Mesenchymal stem cell (in vitro differentiated cells and primary cell): ENCODE measurements at regions not wholly inside any gene's neighbourhood (a gene's known extent, or its start where the extent isn't known, plus 50 kb on each side); places are given as distances from the start of the nearest gene placed in this dataset.
A peak's percentile ranks its signal among the peaks of the same experiment; 100 is the strongest.

Experiments
- DNase-seq: peaks from one replicate; pipeline ENCODE4 v3.0.0-alpha.2; 2013
- H2AFZ ChIP-seq: one replicate; pipeline ENCODE4 v1.6.1; 2013; ENCODE audit warnings: low read depth, mild to moderate bottlenecking, control low read depth, inconsistent platforms, low read length, moderate library complexity
- H2AK5ac ChIP-seq: 2 replicates; pipeline ENCODE4 v1.6.1; 2013; ENCODE audit warnings: low read length, moderate library complexity, mild to moderate bottlenecking, inconsistent platforms; ENCODE audit not compliant: severe bottlenecking
- H2BK120ac ChIP-seq: one replicate; pipeline ENCODE4 v1.6.1; 2013; ENCODE audit warnings: low read depth, mild to moderate bottlenecking, inconsistent platforms, low read length, moderate library complexity
- H2BK12ac ChIP-seq, 2 experiments: one replicate each; pipeline ENCODE4 v1.6.1; 2013; ENCODE audit warnings: inconsistent platforms in 2 of 2, low read length in 2 of 2, mild to moderate bottlenecking in 2 of 2, moderate library complexity in 2 of 2, control low read depth in 1 of 2
- H2BK15ac ChIP-seq: one replicate; pipeline ENCODE4 v1.6.1; 2013; ENCODE audit warnings: mild to moderate bottlenecking, low read depth, inconsistent platforms; ENCODE audit not compliant: poor library complexity, severe bottlenecking
- H2BK5ac ChIP-seq: 2 replicates; pipeline ENCODE4 v1.6.1; 2013; ENCODE audit warnings: low read depth, mild to moderate bottlenecking, low read length, control low read depth, inconsistent platforms; ENCODE audit not compliant: poor library complexity, severe bottlenecking
- H3K14ac ChIP-seq, 2 experiments: one replicate each; pipeline ENCODE4 v1.6.1; 2013; ENCODE audit warnings: inconsistent platforms in 2 of 2, low read length in 2 of 2, control low read depth in 1 of 2, mild to moderate bottlenecking in 1 of 2, moderate library complexity in 1 of 2
- H3K18ac ChIP-seq, 2 experiments: one replicate each; pipeline ENCODE4 v1.6.1; 2013; ENCODE audit warnings: inconsistent platforms in 2 of 2, low read length in 2 of 2, control low read depth in 1 of 2, low read depth in 1 of 2, mild to moderate bottlenecking in 1 of 2
- H3K23ac ChIP-seq, 2 experiments: one replicate each; pipeline ENCODE4 v1.6.1; 2013; ENCODE audit warnings: inconsistent platforms in 2 of 2, low read length in 2 of 2, mild to moderate bottlenecking in 2 of 2, moderate library complexity in 2 of 2, control low read depth in 1 of 2
- H3K27ac ChIP-seq: 2 replicates; pipeline ENCODE4 v1.5.1; 2013; ENCODE audit warnings: mild to moderate bottlenecking, moderate library complexity, low read length, control low read depth, inconsistent platforms; ENCODE audit not compliant: poor library complexity, severe bottlenecking
- H3K27me3 ChIP-seq, 2 experiments: 2 replicates each; pipeline versions ENCODE4 v1.6.1 to v1.7.0; 2013; ENCODE audit warnings: low read length in 2 of 2, mild to moderate bottlenecking in 2 of 2, moderate library complexity in 2 of 2, control low read depth in 1 of 2, inconsistent platforms in 1 of 2; ENCODE audit not compliant: control insufficient read depth in 1 of 2, insufficient read depth in 1 of 2
- H3K36me3 ChIP-seq, 2 experiments: 2 replicates each; pipeline versions ENCODE4 v1.6.1 to v1.7.0; 2013; ENCODE audit warnings: low read length in 2 of 2, control low read depth in 1 of 2, inconsistent platforms in 1 of 2, low read depth in 1 of 2, mild to moderate bottlenecking in 1 of 2; ENCODE audit not compliant: insufficient read depth in 2 of 2, control insufficient read depth in 1 of 2
- H3K4ac ChIP-seq, 2 experiments: one replicate each; pipeline ENCODE4 v1.6.1; 2013; ENCODE audit warnings: inconsistent platforms in 2 of 2, low read length in 2 of 2, mild to moderate bottlenecking in 2 of 2, moderate library complexity in 2 of 2, control low read depth in 1 of 2, low read depth in 1 of 2
- H3K4me1 ChIP-seq: 2 replicates; pipeline ENCODE4 v1.6.1; 2013; ENCODE audit warnings: low read depth, low read length, control low read depth; ENCODE audit not compliant: control insufficient read depth, insufficient read depth
- H3K4me2 ChIP-seq: 2 replicates; pipeline ENCODE4 v1.6.1; 2013; ENCODE audit warnings: low read length, mild to moderate bottlenecking, inconsistent platforms; ENCODE audit not compliant: poor library complexity, severe bottlenecking
- H3K4me3 ChIP-seq, 2 experiments: 2 replicates each; pipeline versions ENCODE4 v1.5.1 to v1.7.0; 2013; ENCODE audit warnings: low read length in 2 of 2, mild to moderate bottlenecking in 2 of 2, control low read depth in 1 of 2, low read depth in 1 of 2; ENCODE audit not compliant: insufficient read depth in 1 of 2
- H3K79me1 ChIP-seq: replicated peaks from 2 replicates; pipeline ENCODE4 v1.6.1; 2013; ENCODE audit warnings: mild to moderate bottlenecking, control low read depth, low read length, inconsistent platforms; ENCODE audit not compliant: poor library complexity, severe bottlenecking
- H3K9ac ChIP-seq: 2 replicates; pipeline ENCODE4 v1.7.0; 2013; ENCODE audit warnings: mild to moderate bottlenecking, low read length, moderate library complexity
- H3K9me3 ChIP-seq: 2 replicates; pipeline ENCODE4 v1.7.0; 2013; ENCODE audit warnings: mild to moderate bottlenecking, low read length; ENCODE audit not compliant: control insufficient read depth
- H4K8ac ChIP-seq: one replicate; pipeline ENCODE4 v1.6.1; 2013; ENCODE audit warnings: inconsistent platforms, mild to moderate bottlenecking, low read length, moderate library complexity
- H4K91ac ChIP-seq: one replicate; pipeline ENCODE4 v1.6.1; 2013; ENCODE audit warnings: mild to moderate bottlenecking, low read length, inconsistent platforms
- WGBS: methylation state at CpG from one replicate; pipeline ENCODE4 v1.1.7; 2013; ENCODE audit warnings: mixed read lengths; 5-methylcytosine and 5-hydroxymethylcytosine counted together

GRCh38 chr5:125560476-125561225, 814.2 kb upstream of the ZNF608 start:
- Histone ChIP-seq H2BK120ac (no peak overlapping the region), H3K14ac (peak overlapping the region in 1 of 2 experiments; percentile 19), H3K23ac (no peak overlapping the region), H3K36me3 (no peaks in the 10 kb centered on the region), H3K4ac (peak overlapping the region; percentile 9 to 60), H4K91ac (no peak overlapping the region), H3K27me3 (no peaks in the 10 kb centered on the region), H2AFZ (no peak overlapping the region), H3K4me2 (no peak overlapping the region), H2BK15ac (no peak overlapping the region), H3K79me1 (no peaks in the 10 kb centered on the region), H3K4me3 (no peak overlapping the region), H3K9me3 (no peaks in the 10 kb centered on the region), H2AK5ac (no peak overlapping the region), H2BK5ac (no peak overlapping the region), H4K8ac (no peak overlapping the region), H2BK12ac (peak overlapping the region; percentile 33 to 59), H3K4me1 (peaks cover 2% of the 10 kb centered on the region), H3K9ac (peak overlapping the region; percentile 8), H3K18ac (peak overlapping the region; percentile 2 to 40), H3K27ac (no peak overlapping the region)
- DNase-seq: peak; percentile 28
- 69% methylated on average over 4 of the region's 4 CpGs for WGBS

GRCh38 chr5:125564317-125564975, 818.0 kb upstream of the ZNF608 start:
- Histone ChIP-seq H2AFZ (no peak overlapping the region), H3K4me2 (no peak overlapping the region), H4K8ac (no peak overlapping the region), H3K23ac (no peak overlapping the region), H2BK120ac (no peak overlapping the region), H2BK15ac (no peak overlapping the region), H3K14ac (no peak overlapping the region), H3K36me3 (no peaks in the 10 kb centered on the region), H3K4me3 (no peak overlapping the region), H2AK5ac (no peak overlapping the region), H3K9me3 (no peaks in the 10 kb centered on the region), H3K79me1 (no peaks in the 10 kb centered on the region), H3K27me3 (no peaks in the 10 kb centered on the region), H3K4me1 (peaks cover 2% of the 10 kb centered on the region), H3K4ac (no peak overlapping the region), H4K91ac (no peak overlapping the region), H3K9ac (no peak overlapping the region), H2BK12ac (peak overlapping the region in 1 of 2 experiments; percentile 66), H3K27ac (no peak overlapping the region), H3K18ac (no peak overlapping the region), H2BK5ac (no peak overlapping the region)
- 90% methylated on average over 5 of the region's 5 CpGs for WGBS
- DNase-seq: no peak

- Histone ChIP-seq H3K18ac (peak overlapping the region; percentile 11 to 48), H4K8ac (no peak overlapping the region), H3K27me3 (no peaks in the 10 kb centered on the region), H2BK120ac (no peak overlapping the region), H2BK12ac (peak overlapping the region in 1 of 2 experiments; percentile 72), H3K14ac (no peak overlapping the region), H3K4me1 (peaks cover 3% of the 10 kb centered on the region), H3K9me3 (no peaks in the 10 kb centered on the region), H3K36me3 (no peaks in the 10 kb centered on the region), H4K91ac (no peak overlapping the region), H3K79me1 (no peaks in the 10 kb centered on the region), H3K4ac (peak overlapping the region in 1 of 2 experiments; percentile 51), H3K4me3 (no peak overlapping the region), H3K9ac (no peak overlapping the region), H2AFZ (no peak overlapping the region), H2BK15ac (no peak overlapping the region), H3K4me2 (no peak overlapping the region), H2AK5ac (no peak overlapping the region), H3K27ac (no peak overlapping the region), H3K23ac (no peak overlapping the region), H2BK5ac (no peak overlapping the region)
- WGBS: 81% methylated on average over 7 of the region's 9 CpGs
- DNase-seq: no peak
These were observed 828.1 kb upstream of the ZNF608 start for GRCh38 chr5:125574491-125575044.

- Histone ChIP-seq H2BK120ac (no peak overlapping the region), H4K91ac (no peak overlapping the region), H3K23ac (no peak overlapping the region), H2AK5ac (no peak overlapping the region), H2AFZ (no peak overlapping the region), H3K9ac (no peak overlapping the region), H3K36me3 (no peaks in the 10 kb centered on the region), H3K14ac (no peak overlapping the region), H2BK12ac (peak overlapping the region in 1 of 2 experiments; percentile 77), H3K27me3 (no peaks in the 10 kb centered on the region), H3K9me3 (no peaks in the 10 kb centered on the region), H3K79me1 (no peaks in the 10 kb centered on the region), H3K4me2 (peak overlapping the region; percentile 23), H3K4me1 (peaks cover 3% of the 10 kb centered on the region), H3K4ac (peak overlapping the region in 1 of 2 experiments; percentile 87), H4K8ac (peak overlapping the region; percentile 54), H2BK5ac (no peak overlapping the region), H3K27ac (no peak overlapping the region), H3K4me3 (no peak overlapping the region), H2BK15ac (no peak overlapping the region), H3K18ac (no peak overlapping the region)
- no peak for DNase-seq
- WGBS: no CpG with 5 or more reads among the region's 1 CpG
These were observed 828.9 kb upstream of the ZNF608 start for GRCh38 chr5:125575171-125575890.
